Left colon (tissue), 2 donors: ENCODE measurements at regions not wholly inside any gene's neighbourhood (a gene's known extent, or its start where the extent isn't known, plus 50 kb on each side); places are given as distances from the start of the nearest gene placed in this dataset.
"Not testable (repeated sequence)": the region's sequence is repeated elsewhere in the genome, so short reads cannot be mapped to it uniquely, and the experiment has no call there.

Experiments used
- ATAC-seq: fragments of 200-7000 bp; cut with Tn5 transposase; one replicate; pipeline ENCODE4 v1.9.1; 2020; ENCODE audit warnings: mild to moderate bottlenecking, moderate library complexity
- DNase-seq, 2 donors: peaks; one replicate each; pipeline ENCODE4 v3.0.0-alpha.2; 2020
- intact Hi-C, 2 donors: fragments of 100-400 bp; cut with DNase I in 1 of 2; cut with micrococcal nuclease in 1 of 2; formaldehyde crosslinking; loops; one replicate each; pipeline versions ENCODE4 v1.11.2 to v1.14.0; 2022; cut with DNase I, micrococcal nuclease
- microRNA-seq, 2 donors: library from miRNA; unstranded; fragments of <30 nt; microRNA quantifications; one replicate each; pipeline versions ENCODE4 v1.1.0 to v1.2.0, GENCODE V29; 2020
- donor health status: DM: no; HTN: no; CAD: no.
- donor health status: DM: yes; HTN: yes; CAD: no.

DNA sequence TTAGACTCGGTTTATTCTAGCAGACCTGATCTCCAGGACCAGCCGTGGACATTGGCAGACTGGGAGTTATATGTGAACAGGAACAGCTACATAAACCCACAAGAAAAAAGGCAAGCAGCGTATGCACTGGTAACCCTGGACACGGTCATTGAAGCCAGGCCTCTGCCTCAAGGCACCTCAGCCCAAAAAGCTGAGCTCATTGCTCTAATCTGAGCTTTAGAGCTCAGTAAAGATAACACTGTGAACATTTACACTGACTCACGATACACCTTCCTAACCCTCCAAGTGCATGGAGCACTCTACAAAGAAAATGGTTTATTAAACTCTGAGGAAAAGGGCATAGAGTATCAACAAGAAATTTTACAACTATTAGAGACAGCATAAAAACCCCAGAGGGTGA is 148.9 kb upstream of the FGF16 start:
- DNase-seq = no peak
- no peak for ATAC-seq
- intact Hi-C loops = no loop called here

DNA sequence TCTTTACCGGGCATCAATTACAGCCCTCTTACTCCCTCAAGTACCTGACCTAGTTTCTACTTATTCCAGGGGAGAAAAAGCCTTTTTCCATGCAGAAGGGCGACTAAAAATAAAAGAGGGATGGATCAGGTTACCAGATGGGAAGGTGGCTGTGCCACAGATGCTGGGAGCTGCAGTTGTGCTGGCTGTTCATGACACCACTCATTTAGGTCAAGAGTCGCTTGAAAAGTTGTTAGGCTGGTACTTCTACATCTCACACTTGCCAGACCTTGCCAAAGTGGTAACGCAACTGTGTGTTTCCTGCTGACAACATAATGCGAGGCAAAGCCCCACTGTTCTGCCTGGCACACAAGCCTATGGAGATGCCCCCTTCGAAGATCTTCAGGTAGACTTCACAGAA is 148.4 kb upstream of the FGF16 start:
- intact Hi-C loops = no loop called here
- no peak for ATAC-seq
- no peak for DNase-seq

DNA sequence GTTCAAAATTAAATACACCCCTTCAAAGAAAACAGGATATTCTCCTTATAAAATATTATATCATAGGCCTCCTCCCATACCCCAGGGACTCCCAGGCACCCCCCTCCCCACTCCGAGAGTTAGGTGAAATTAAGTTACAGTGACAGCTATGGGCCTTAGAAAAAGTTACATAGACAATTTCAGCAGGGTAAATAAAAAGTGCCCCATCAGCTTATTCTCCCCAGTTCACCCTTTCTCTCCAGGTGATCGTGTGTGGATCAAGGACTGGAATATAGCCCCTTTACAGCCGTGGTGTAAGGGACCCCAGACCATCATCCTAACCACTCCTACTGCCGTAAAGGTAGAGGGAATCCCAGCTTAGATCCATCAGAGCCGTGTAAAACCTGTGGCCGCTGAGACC is 147.6 kb upstream of the FGF16 start:
- DNase-seq = no peak
- no peak for ATAC-seq
- intact Hi-C loops = no loop called here

DNA sequence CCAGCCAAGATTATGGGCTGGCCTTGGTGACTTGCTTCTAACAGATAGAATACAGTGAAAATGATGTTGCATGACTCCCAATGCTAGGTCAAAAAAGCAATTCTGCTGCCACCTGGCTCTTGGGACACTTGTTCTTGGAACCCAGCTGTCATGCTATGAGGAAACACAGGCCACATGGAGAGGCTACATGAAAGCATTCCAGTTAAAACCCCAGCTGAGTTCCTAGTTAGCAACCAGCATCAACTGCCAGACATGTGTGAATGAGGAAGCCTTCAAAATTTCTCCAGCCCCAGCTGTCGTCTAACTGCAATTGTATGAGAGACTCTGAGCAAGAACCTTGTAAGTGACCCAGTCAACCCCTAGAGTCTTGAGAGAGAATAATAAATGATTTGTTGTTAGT is 105.2 kb upstream of the FGF16 start:
- ATAC-seq (no peak), DNase-seq (no peak)
- intact Hi-C loops = no loop called here

DNA sequence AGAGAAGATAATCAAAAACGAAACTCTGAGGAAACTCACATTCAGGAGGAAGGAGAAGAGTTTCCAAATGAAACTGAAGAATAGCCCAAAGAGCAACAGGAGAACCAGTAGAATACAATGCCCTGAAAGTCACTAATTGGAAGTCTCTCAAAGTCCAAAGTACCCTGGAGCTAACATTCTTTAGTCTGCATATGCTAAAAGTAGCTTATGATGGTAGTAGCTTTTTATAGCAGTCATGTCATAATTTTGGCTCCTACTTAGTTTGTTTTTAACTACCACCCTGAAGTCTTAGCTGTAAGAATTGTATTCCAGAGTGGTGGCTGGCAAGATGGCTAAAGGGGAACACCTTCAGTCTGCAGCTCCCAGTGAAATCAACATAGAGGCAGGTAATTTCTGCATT is 100.3 kb upstream of the FGF16 start:
- DNase-seq (no peak), ATAC-seq (no peak)
- intact Hi-C loops = no loop called here

DNA sequence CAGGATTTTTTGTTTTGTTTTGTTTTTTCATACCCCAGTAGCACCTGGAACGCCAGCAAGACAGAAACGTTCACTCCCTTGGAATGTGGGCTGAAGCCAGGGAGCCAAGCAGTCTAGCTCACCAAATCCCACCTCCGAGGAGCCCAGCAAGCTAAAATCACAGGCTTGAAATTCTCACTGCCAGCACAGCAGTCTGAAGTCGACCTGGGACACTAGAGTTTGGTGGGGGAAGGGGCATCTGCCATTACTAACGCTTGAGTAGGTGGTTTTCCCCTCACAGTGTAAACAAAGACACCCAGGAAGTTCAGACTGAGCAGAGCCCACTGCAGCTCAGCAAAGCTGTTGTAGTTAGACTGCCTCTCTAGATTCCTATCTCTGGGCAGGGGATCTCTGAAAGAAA is 99.6 kb upstream of the FGF16 start:
- DNase-seq (no peak), ATAC-seq (no peak)
- intact Hi-C loops = no loop called here

DNA sequence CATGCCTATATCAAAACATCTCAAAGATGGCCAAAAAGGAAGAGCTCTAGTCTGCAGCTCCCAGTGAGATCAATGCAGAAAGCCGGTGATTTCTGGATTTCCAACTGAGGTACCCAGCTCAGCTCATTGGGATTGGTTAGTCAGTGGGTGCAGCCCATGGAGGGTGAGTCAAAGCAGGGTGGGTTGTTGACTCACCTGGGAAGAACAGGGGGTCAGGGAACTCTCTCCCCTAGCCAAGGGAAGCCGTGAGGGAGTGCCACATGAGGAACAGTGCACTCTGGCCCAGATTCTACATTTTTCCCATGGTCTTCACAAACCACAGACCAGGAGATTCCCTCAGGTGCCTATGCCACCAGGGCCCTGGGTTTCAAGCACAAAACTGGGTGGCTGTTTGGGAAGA is 57.3 kb upstream of the FGF16 start:
- ATAC-seq (no peak), DNase-seq (no peak)
- intact Hi-C loops = no loop called here

DNA sequence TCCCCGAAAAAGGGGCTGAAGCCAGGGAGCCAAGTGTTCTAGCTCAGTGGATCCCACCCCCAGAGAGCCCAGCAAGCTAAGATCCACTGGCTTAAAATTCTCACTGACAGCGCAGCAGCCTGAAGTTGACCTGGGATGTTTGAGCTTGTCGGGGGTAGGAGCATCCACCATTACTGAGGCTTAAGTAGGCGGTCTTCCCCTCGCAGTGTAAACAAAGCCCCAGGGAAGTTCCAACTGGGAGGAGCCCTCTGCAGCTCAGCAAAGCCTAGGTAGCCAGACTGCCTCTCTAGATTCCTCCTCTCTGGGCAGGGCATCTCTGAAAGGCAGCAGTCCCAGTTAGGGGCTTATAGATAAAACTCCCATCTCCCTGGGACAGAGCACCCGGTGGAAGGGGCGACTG is 56.8 kb upstream of the FGF16 start:
- DNase-seq, intact Hi-C loops, ATAC-seq: not testable (repeated sequence)

DNA sequence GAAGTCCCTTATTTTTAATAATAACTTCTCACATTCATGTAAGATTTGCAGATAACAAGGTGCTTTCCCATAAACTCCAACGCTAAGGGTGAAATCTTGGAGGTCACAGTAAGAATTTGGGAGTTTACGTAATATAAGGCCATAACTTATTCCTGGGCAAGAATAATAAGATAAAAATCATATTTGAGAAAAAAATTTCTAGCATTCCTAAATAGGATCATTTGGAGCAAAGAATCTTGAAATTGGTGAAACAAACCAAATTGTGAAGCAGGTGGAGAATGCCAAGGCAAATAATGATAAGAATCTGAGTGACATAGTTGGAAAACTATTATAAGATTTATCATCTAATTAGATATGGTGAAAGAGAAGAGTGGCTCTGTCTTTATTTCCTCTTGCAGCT is 50.4 kb upstream of the FGF16 start:
- no peak for ATAC-seq
- no peak for DNase-seq
- intact Hi-C loops = no loop called here

Small RNAs in the stretch of these regions (microRNA-seq; reads per million reads assigned to microRNA genes)
- 0 reads per million in 2 donors for gene MIR325
- 0 reads per million in 2 donors for gene MIR384
